HG02678 (cell line): ENCODE measurements at regions not wholly inside any gene's neighbourhood (a gene's known extent, or its start where the extent isn't known, plus 50 kb on each side); places are given as distances from the start of the nearest gene placed in this dataset.

Experiments
- ATAC-seq: cut with Tn5 transposase; IDR thresholded peaks from one replicate; pipeline ENCODE4 v1.9.1; 2021; ENCODE audit warnings: mild to moderate bottlenecking, moderate library complexity; ENCODE audit not compliant: unreplicated experiment

- ATAC-seq = no peak
Measured at GRCh38 chr15:95347837-95348236, 982.7 kb upstream of the NR2F2 start.

DNA sequence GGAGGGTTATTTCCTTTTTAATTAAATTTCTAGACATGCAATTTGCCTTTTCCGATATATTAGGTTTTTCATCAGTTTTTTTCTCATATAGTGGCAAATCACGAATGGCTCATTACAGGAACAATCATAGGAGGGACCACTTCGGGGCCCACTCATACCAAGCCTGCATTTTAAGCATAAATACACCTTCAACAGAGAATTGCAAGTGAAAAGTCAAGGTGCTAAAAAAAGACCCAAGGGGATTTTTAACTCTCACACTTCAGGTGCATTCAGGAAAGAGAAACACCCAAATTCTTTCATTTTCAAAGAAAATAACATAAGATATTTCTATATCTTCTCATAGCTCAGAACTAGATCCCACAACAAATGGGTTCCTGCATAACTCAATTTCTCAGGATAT is 979.6 kb upstream of the NR2F2 start:
- no peak for ATAC-seq

DNA sequence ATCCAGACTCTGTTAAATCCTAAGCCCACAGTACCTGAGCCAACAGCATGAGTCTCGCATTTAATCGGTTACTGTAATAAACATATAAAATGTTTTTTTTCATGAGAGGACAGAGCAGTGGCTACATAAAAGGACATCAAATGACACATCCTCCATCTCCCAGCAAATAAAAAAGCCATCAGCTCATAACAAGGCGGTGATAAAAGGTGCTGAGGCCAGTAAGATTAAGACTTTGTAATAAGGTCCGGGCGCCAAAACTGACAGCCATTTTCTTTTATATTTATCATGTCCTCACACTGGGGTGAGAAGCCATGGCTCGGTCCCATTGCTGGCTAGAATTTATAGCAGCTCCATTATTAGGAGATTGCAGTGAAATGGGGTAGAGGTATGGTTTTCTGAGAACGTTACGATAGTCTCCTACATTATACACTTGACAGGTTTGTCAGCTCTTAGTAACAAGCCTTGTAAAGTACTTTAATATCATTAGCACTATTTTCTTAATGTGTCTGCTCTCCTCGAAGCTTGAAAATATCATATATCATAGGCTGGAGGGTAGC is 977.8 kb upstream of the NR2F2 start:
- no peak for ATAC-seq

DNA sequence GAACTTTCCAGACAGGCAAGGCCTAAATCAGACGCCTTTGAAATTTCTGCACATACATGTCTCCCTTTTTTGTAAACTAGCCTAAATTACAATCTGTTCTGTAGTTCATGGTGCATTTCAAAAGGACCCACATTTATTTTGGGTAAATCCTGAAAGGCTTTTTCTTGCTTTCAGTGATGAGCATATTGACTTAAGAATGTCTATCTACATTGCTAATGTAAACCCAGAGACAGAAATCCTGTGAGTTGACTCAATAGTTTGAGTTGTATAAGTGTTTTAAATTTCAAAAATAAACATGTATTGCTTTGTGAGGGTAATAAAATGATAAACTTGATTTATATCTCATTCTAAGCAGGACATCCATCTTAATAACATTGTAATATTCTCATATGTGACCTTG is 977.0 kb upstream of the NR2F2 start:
- ATAC-seq = no peak

DNA sequence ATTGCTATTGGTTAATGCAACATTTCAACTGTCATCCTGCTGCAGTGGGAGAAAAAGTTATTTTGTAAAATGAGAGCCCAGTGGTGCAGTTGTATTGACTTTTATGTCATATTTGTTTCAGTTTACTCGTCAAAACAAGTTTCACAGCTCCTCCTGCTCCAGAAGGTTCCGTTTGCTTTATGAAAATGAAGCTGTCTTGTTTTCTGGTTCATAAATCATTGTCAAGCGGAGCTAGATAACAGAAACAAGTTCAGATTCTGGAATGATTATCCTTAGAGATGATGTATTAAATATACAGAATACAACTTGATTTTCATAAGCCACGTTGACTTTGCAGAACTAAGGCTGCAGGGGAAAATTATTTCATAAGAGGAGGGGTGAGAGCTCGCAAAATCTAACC is 970.5 kb upstream of the NR2F2 start:
- no peak for ATAC-seq

DNA sequence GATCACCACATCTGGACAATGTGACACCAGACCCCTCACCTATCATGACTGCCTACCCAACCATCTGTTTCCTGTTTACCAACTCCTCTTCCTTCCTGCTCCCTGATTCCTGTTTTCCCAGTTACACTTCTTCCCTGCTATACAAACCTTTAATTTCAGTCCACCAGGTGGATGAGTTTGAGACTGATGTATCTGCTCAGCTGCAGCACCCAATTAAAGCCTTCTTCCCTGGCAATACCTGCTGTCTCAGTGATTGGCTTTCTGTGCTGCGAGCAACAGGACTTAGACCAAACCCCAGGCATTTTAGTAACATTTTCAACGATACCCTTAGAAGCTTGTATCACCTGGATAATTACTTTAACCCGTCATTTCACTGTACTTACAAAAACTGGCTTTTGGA is 968.2 kb upstream of the NR2F2 start:
- no peak for ATAC-seq

- no peak for ATAC-seq
Measured at GRCh38 chr15:95363646-95364045, 966.9 kb upstream of the NR2F2 start.

DNA sequence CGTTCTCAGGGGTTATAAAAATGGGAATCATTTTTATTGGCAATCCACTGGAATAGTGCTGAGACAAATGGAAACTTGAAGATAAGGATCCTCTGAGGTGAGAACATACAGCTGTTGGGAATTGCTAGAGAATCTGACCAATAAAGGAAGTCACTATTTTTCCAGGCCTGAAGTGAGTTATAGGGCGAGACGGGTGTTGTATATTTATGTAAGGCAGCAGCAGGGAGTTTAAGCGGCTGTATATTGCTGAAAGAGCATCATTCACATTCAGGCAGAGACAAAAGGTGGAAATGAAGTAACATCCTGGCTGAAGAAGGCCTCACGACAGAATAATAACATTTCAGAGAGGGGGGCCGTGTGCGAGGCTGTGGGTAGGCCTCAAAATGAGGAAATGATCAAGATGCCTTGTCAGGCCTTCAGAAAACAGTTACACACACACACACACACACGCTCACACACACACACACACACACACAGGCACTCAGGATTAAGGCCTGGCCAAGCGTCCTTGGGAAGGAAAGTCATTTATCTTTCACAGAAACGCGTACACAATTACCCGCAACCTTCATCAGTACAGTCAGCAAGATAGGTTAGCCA is 964.9 kb upstream of the NR2F2 start:
- ATAC-seq = no peak

- ATAC-seq = no peak
Measured at GRCh38 chr15:95368191-95368590, 962.3 kb upstream of the NR2F2 start.

DNA sequence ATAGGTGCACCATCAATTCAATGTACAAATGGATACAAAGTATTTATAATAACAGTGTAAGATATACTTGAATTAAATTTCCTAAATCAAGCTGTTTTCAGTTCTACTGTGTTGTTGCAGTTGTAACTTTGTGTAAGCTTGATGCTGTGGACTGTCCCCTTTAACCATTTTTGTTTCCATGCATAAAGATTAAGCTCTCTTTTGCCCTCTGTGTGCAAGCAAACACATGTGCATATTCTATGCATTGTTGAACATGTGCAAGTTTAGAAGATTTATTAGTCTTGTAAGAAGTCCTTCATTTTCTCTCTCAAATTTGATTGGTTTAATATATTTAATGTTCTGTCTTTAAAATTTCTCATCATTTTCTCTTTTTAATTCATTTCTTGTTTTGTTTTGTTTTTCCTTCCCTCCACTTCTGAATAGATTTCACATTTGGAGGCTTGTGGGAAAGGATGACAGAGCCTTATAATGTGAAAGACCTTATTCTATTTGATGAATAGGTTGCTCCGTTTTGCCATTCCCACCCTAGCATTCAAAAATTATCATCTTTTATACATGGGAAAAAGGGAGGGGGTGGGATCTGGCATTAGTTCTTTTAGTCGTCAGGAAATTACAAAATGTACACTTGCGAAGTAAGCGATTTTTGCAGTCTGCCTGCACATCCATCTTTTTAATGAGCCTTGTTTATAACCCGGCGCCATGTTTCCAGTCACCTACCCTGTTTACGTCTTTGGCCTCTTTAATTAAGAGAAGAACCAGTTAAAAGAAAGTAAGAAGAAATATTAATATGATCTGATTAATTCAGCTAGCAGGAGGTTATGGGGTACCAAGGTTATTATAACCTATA is 961.5 kb upstream of the NR2F2 start:
- no peak for ATAC-seq

GRCh38 chr15:95370291-95370690 is 960.2 kb upstream of the NR2F2 start:
- no peak for ATAC-seq

DNA sequence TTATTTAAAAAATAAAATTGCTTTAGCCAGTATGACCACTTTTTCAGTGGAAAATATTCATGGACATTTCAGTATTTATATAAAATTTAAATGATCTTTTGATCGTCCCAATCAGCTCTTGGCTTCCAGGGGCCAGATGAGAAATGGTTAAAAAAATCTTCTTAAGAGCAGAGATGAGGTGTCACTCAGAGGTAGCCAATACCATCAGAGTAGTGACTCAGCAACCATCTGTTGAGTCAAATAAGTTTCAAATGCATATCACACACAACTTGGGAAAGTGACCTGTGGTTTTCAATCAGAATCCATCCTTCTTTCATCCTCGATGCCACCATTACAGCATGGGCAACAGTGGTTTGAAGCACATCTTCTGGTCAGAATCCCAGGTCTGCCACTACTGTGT is 958.8 kb upstream of the NR2F2 start:
- no peak for ATAC-seq

GRCh38 chr15:95375281-95375680 is 955.2 kb upstream of the NR2F2 start:
- no peak for ATAC-seq

- ATAC-seq = no peak
Measured at GRCh38 chr15:95377258-95377852, 953.1 kb upstream of the NR2F2 start.

- ATAC-seq = no peak
Measured at GRCh38 chr15:95394186-95395067, 936.1 kb upstream of the NR2F2 start.

GRCh38 chr15:95400428-95400827 is 930.1 kb upstream of the NR2F2 start:
- ATAC-seq = no peak

DNA sequence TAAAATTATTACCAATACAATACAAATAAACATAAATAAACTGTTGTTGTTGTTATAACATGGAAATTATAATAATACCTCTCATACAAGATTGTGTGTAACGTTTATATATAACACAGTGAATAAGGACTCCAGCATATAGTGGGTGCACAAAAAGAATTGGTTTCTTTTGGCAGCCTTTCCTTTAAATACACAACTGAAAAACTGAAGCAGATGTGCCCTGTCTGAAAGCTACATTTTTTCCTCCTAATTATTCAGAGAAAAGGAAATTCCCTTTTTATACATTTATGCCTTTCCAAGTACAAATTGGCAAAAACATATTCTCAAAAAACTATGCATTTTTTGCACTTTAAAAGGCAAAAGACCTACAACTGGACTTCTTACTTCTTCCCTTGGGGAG is 928.9 kb upstream of the NR2F2 start:
- ATAC-seq = no peak

DNA sequence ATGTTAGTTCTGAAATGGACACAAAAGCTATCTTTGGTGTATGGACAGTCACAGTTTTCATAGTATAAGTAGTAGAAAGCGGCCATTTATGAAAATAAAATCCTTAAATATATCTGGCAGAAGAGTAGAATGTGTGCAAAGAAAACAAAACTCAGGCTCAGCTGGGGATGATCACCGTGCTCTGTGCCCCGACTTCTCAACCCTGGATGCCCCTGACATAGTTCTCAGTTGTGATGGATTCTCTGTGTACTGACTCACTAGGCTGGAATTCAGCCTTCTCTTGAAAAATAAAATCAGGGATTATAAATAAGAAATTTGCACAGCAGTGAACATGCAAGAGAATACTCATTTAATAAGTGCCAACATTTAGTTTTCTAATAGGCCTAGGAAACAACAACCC is 925.1 kb upstream of the NR2F2 start:
- ATAC-seq = no peak

DNA sequence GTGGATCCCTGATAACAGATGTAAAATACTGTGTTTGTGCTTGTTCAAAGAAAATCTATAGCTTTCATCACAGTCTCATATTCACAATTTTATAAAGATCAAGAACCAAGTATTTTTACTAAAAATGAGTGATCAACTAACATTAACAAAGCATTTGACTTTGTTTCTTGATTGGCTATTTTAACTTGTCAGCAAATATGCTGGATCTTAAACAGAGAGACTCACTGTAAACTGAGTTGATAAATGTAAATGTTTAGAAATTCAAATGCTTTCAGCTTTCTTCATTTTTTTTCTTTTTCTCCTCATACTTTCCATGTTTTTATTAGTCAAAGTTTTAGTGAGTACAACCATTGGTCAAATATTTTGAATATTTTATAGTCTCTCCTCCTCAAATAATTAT is 923.0 kb upstream of the NR2F2 start:
- no peak for ATAC-seq

GRCh38 chr15:95409211-95409610 is 921.3 kb upstream of the NR2F2 start:
- no peak for ATAC-seq
